GM23338 (cell line): ENCODE measurements at regions not wholly inside any gene's neighbourhood (a gene's known extent, or its start where the extent isn't known, plus 50 kb on each side); places are given as distances from the start of the nearest gene placed in this dataset.

Experiments used
- ATAC-seq: fragments of 200-7000 bp; cut with Tn5 transposase; 3 replicates; pipeline ENCODE4 v1.9.1; 2020
- DNase-seq: peaks from one replicate; pipeline ENCODE4 v3.0.0-alpha.2; 2015; ENCODE audit warnings: low spot score
- H2AFZ ChIP-seq: fragments of 200-600 bp; sonication (generic); 2 replicates; pipeline ENCODE4 v1.8.0; 2016; ENCODE audit warnings: antibody characterized with exemption, mild to moderate bottlenecking, moderate library complexity
- H3F3A ChIP-seq: fragments of 200-600 bp; sonication (generic); replicated peaks from 2 replicates; pipeline ENCODE4 v1.8.0; 2017; ENCODE audit warnings: antibody characterized with exemption, mixed run types, low read depth
- H3K27ac ChIP-seq: fragments of 200-600 bp; sonication (generic); 2 replicates; pipeline ENCODE4 v1.6.1; 2016; ENCODE audit warnings: low read depth
- H3K27me3 ChIP-seq: fragments of 200-600 bp; sonication (generic); 2 replicates; pipeline ENCODE4 v1.8.0; 2016; ENCODE audit warnings: mild to moderate bottlenecking, mixed run types, moderate library complexity; ENCODE audit not compliant: insufficient read depth
- H3K36me3 ChIP-seq: fragments of 200-600 bp; sonication (generic); 2 replicates; pipeline ENCODE4 v1.8.0; 2016; ENCODE audit warnings: mild to moderate bottlenecking; ENCODE audit not compliant: insufficient read depth
- H3K4me1 ChIP-seq: fragments of 200-600 bp; sonication (generic); 2 replicates; pipeline ENCODE4 v1.8.0; 2016; ENCODE audit warnings: mild to moderate bottlenecking, moderate library complexity; ENCODE audit not compliant: insufficient read depth
- H3K4me2 ChIP-seq: fragments of 200-600 bp; sonication (generic); 2 replicates; pipeline ENCODE4 v1.7.1; 2017; ENCODE audit warnings: mixed run types
- H3K4me3 ChIP-seq: fragments of 200-600 bp; sonication (generic); 2 replicates; pipeline ENCODE4 v1.6.1; 2016; ENCODE audit warnings: mixed run types
- H3K79me2 ChIP-seq: fragments of 200-600 bp; sonication (generic); replicated peaks from 2 replicates; pipeline ENCODE4 v1.8.0; 2017; ENCODE audit warnings: mild to moderate bottlenecking; ENCODE audit not compliant: insufficient read depth
- H3K9me2 ChIP-seq: fragments of 200-600 bp; sonication (generic); 2 replicates; pipeline ENCODE4 v1.8.0; 2017; ENCODE audit not compliant: insufficient read depth
- H4K20me1 ChIP-seq: fragments of 200-600 bp; sonication (generic); replicated peaks from 2 replicates; pipeline ENCODE4 v1.8.0; 2017; ENCODE audit warnings: mild to moderate bottlenecking; ENCODE audit not compliant: insufficient read depth
- H3K27ac Mint-ChIP-seq: 2 replicates; pipeline ENCODE4 v1.8.0; 2020; ENCODE audit warnings: inconsistent platforms, mild to moderate bottlenecking, moderate library complexity, mixed read lengths
- H3K27me3 Mint-ChIP-seq: 3 replicates; pipeline ENCODE4 v1.8.0; 2022; ENCODE audit warnings: low read depth, mild to moderate bottlenecking, moderate library complexity, mixed read lengths, inconsistent platforms; ENCODE audit not compliant: insufficient read depth, poor library complexity
- H3K36me3 Mint-ChIP-seq: 3 replicates; pipeline ENCODE4 v1.8.0; 2021; ENCODE audit warnings: low read depth, mild to moderate bottlenecking, inconsistent platforms, moderate library complexity, mixed read lengths
- H3K4me1 Mint-ChIP-seq: 3 replicates; pipeline ENCODE4 v1.8.0; 2020; ENCODE audit warnings: mild to moderate bottlenecking, inconsistent platforms, mixed read lengths
- H3K4me3 Mint-ChIP-seq: 3 replicates; pipeline ENCODE4 v1.8.0; 2021; ENCODE audit warnings: moderate library complexity, mild to moderate bottlenecking, inconsistent platforms, mixed read lengths
- H3K9me3 Mint-ChIP-seq: 3 replicates; pipeline ENCODE4 v1.8.0; 2020; ENCODE audit warnings: moderate library complexity, mild to moderate bottlenecking, inconsistent platforms, mixed read lengths
- CREB1 ChIP-seq: fragments of 250-450 bp; sonication (Bioruptor Pico); IDR thresholded peaks from 2 replicates; pipeline ENCODE4 v1.5.0; 2020; ENCODE audit warnings: low read depth, mild to moderate bottlenecking, moderate library complexity
- CTCF ChIP-seq, 2 experiments: fragments of 200-600 bp in 1 of 2; sonication (generic) in 1 of 2; conservative IDR thresholded peaks; 2 replicates each; pipeline versions ENCODE4 v1.5.1 to v1.6.1; 2016 to 2017; ENCODE audit warnings: antibody characterized with exemption in 2 of 2, low read depth in 2 of 2, mild to moderate bottlenecking in 2 of 2, moderate library complexity in 1 of 2
- EZH2 ChIP-seq: fragments of 200-600 bp; sonication (generic); IDR thresholded peaks from one replicate; pipeline ENCODE4 v1.8.0; 2017; ENCODE audit warnings: antibody characterized with exemption, mild to moderate bottlenecking, low read depth; ENCODE audit not compliant: unreplicated experiment
- EZH2phosphoT487 ChIP-seq: fragments of 200-600 bp; sonication (generic); IDR thresholded peaks from one replicate; pipeline ENCODE4 v1.8.1; 2018; ENCODE audit warnings: antibody characterized with exemption; ENCODE audit not compliant: unreplicated experiment
- JUNB ChIP-seq: IDR thresholded peaks from one replicate; pipeline ENCODE4 v1.6.1; 2016; ENCODE audit warnings: antibody characterized with exemption; ENCODE audit not compliant: unreplicated experiment
- NANOG ChIP-seq: IDR thresholded peaks from 2 replicates; pipeline ENCODE4 v1.6.1; 2016; ENCODE audit warnings: antibody characterized with exemption, borderline replicate concordance
- POLR2AphosphoS5 ChIP-seq: IDR thresholded peaks from 2 replicates; pipeline ENCODE4 v1.6.1; 2016; ENCODE audit warnings: antibody characterized with exemption, low read depth
- REST ChIP-seq: IDR thresholded peaks from one replicate; pipeline ENCODE4 v1.6.1; 2018; ENCODE audit warnings: antibody characterized with exemption; ENCODE audit not compliant: unreplicated experiment
- STAT1 ChIP-seq: IDR thresholded peaks from one replicate; pipeline ENCODE4 v1.6.1; 2016; ENCODE audit warnings: antibody characterized with exemption; ENCODE audit not compliant: unreplicated experiment
- ZNF114 ChIP-seq: fragments of 250-450 bp; sonication (Bioruptor Pico); IDR thresholded peaks from 2 replicates; pipeline ENCODE4 v1.5.0; 2020; ENCODE audit warnings: mild to moderate bottlenecking, moderate library complexity
- ZNF331 ChIP-seq: fragments of 250-450 bp; sonication (Bioruptor Pico); IDR thresholded peaks from 2 replicates; pipeline ENCODE4 v1.5.0; 2020; ENCODE audit warnings: low read depth, mild to moderate bottlenecking, moderate library complexity
- TF ChIP-seq, protein P1 (sequence below): fragments of 250-450 bp; sonication (Bioruptor Pico); IDR thresholded peaks from 2 replicates; pipeline ENCODE4 v1.5.0; 2020; ENCODE audit warnings: mild to moderate bottlenecking, moderate library complexity
- TF ChIP-seq, protein P2 (sequence below): IDR thresholded peaks from 2 replicates; pipeline ENCODE4 v1.6.1; 2016; ENCODE audit warnings: antibody characterized with exemption

DNA sequence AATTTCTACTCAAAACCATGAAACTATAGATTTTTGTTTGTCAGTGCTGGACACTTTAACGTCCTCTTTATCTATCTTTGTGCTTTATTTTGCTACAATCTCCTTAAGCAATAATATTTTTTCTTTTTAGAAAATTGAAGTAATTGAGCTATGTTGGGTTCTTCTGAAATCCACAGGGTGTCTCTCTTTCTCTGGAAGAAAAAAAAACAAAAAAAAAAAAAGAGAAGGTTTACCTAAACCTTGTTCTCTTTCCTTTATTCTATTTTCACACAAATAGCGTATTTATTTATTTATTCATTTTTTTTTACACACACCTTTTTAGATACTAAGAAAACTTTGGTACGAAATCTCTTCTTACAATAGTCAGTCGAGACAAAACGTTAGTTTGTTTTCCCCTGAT, 601.0 kb downstream of the EDEM1 start:
- H2AFZ ChIP-seq = no peak overlapping the region
- no peak overlapping the region for H3K4me2 ChIP-seq
- peaks cover 4% of the 10 kb centered on the region; the same call in 2 of the 3 replicates for H3K36me3 Mint-ChIP-seq
- peaks cover 3% of the 10 kb centered on the region for H3K27me3 Mint-ChIP-seq
- H3K36me3 ChIP-seq = peaks cover 6% of the 10 kb centered on the region; the same call in 1 of the 2 replicates
- no peak for TF ChIP-seq STAT1
- TF ChIP-seq, protein P1, sequence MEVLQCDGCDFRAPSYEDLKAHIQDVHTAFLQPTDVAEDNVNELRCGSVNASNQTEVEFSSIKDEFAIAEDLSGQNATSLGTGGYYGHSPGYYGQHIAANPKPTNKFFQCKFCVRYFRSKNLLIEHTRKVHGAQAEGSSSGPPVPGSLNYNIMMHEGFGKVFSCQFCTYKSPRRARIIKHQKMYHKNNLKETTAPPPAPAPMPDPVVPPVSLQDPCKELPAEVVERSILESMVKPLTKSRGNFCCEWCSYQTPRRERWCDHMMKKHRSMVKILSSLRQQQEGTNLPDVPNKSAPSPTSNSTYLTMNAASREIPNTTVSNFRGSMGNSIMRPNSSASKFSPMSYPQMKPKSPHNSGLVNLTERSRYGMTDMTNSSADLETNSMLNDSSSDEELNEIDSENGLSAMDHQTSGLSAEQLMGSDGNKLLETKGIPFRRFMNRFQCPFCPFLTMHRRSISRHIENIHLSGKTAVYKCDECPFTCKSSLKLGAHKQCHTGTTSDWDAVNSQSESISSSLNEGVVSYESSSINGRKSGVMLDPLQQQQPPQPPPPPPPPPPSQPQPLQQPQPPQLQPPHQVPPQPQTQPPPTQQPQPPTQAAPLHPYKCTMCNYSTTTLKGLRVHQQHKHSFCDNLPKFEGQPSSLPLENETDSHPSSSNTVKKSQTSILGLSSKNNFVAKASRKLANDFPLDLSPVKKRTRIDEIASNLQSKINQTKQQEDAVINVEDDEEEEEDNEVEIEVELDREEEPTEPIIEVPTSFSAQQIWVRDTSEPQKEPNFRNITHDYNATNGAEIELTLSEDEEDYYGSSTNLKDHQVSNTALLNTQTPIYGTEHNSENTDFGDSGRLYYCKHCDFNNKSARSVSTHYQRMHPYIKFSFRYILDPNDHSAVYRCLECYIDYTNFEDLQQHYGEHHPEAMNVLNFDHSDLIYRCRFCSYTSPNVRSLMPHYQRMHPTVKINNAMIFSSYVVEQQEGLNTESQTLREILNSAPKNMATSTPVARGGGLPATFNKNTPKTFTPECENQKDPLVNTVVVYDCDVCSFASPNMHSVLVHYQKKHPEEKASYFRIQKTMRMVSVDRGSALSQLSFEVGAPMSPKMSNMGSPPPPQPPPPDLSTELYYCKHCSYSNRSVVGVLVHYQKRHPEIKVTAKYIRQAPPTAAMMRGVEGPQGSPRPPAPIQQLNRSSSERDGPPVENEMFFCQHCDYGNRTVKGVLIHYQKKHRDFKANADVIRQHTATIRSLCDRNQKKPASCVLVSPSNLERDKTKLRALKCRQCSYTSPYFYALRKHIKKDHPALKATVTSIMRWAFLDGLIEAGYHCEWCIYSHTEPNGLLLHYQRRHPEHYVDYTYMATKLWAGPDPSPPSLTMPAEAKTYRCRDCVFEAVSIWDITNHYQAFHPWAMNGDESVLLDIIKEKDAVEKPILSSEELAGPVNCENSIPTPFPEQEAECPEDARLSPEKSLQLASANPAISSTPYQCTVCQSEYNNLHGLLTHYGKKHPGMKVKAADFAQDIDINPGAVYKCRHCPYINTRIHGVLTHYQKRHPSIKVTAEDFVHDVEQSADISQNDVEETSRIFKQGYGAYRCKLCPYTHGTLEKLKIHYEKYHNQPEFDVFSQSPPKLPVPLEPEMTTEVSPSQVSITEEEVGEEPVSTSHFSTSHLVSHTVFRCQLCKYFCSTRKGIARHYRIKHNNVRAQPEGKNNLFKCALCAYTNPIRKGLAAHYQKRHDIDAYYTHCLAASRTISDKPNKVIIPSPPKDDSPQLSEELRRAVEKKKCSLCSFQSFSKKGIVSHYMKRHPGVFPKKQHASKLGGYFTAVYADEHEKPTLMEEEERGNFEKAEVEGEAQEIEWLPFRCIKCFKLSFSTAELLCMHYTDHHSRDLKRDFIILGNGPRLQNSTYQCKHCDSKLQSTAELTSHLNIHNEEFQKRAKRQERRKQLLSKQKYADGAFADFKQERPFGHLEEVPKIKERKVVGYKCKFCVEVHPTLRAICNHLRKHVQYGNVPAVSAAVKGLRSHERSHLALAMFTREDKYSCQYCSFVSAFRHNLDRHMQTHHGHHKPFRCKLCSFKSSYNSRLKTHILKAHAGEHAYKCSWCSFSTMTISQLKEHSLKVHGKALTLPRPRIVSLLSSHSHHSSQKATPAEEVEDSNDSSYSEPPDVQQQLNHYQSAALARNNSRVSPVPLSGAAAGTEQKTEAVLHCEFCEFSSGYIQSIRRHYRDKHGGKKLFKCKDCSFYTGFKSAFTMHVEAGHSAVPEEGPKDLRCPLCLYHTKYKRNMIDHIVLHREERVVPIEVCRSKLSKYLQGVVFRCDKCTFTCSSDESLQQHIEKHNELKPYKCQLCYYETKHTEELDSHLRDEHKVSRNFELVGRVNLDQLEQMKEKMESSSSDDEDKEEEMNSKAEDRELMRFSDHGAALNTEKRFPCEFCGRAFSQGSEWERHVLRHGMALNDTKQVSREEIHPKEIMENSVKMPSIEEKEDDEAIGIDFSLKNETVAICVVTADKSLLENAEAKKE (CRISPR knock-in tag) = no peak
- TF ChIP-seq ZNF114 (CRISPR knock-in tag) = no peak
- TF ChIP-seq NANOG = no peak
- TF ChIP-seq CTCF (conservative IDR thresholded peaks at IDR 0.05; ENCODE audit: low read depth in 2 of 2) = no peak
- TF ChIP-seq EZH2phosphoT487 = no peak
- TF ChIP-seq, protein P2, sequence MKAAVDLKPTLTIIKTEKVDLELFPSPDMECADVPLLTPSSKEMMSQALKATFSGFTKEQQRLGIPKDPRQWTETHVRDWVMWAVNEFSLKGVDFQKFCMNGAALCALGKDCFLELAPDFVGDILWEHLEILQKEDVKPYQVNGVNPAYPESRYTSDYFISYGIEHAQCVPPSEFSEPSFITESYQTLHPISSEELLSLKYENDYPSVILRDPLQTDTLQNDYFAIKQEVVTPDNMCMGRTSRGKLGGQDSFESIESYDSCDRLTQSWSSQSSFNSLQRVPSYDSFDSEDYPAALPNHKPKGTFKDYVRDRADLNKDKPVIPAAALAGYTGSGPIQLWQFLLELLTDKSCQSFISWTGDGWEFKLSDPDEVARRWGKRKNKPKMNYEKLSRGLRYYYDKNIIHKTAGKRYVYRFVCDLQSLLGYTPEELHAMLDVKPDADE = no peak
- no peak for TF ChIP-seq POLR2AphosphoS5
- TF ChIP-seq EZH2 = no peak
- no peak for TF ChIP-seq CREB1 (CRISPR knock-in tag)
- no peak for TF ChIP-seq JUNB
- no peak for TF ChIP-seq REST
- no peak for TF ChIP-seq ZNF331
- no peaks in the 10 kb centered on the region for H4K20me1 ChIP-seq
- no peak for ATAC-seq
- DNase-seq = no peak
- H3K79me2 ChIP-seq = no peaks in the 10 kb centered on the region
- H3K4me3 Mint-ChIP-seq = no peak overlapping the region
- peaks cover 69% of the 10 kb centered on the region for H3K9me3 Mint-ChIP-seq
- H3K27me3 ChIP-seq = no peaks in the 10 kb centered on the region
- no peaks in the 10 kb centered on the region for H3K4me1 ChIP-seq
- H3K4me3 ChIP-seq = no peak overlapping the region
- no peaks in the 10 kb centered on the region for H3K4me1 Mint-ChIP-seq
- no peaks in the 10 kb centered on the region for H3F3A ChIP-seq
- no peak overlapping the region for H3K27ac Mint-ChIP-seq
- H3K27ac ChIP-seq = no peak overlapping the region
- no peaks in the 10 kb centered on the region for H3K9me2 ChIP-seq
